Naive thymus-derived CD4-positive, alpha-beta T cell (primary cell): ENCODE measurements at regions not wholly inside any gene's neighbourhood (a gene's known extent, or its start where the extent isn't known, plus 50 kb on each side); places are given as distances from the start of the nearest gene placed in this dataset.

Source experiments
- ATAC-seq: fragments of 150-1000 bp; cut with Tn5 transposase; 2 replicates; pipeline ENCODE4 v1.10.0; 2021; ENCODE audit warnings: mild to moderate bottlenecking, moderate library complexity
- CTCF ChIA-PET: fragments of 350-600 bp; sonication (Branson Sonifier 250); formaldehyde crosslinking; loops from one replicate; lab custom pipeline; 2021; ENCODE audit warnings: antibody characterized with exemption; lab: Charles Lee
- POLR2A ChIA-PET: fragments of 350-600 bp; sonication (Branson Sonifier 250); formaldehyde crosslinking; loops from one replicate; lab custom pipeline; 2021; ENCODE audit warnings: antibody characterized with exemption, inconsistent platforms; lab: Charles Lee
- DNase-seq, 9 donors: peaks; one replicate each; pipeline versions ENCODE4 v3.0.0 to v3.0.0-alpha.2; 2020 to 2022; ENCODE audit warnings: mixed read lengths in 1 of 9
- H3K27ac ChIP-seq: one replicate; pipeline ENCODE4 v1.7.0; 2013; ENCODE audit warnings: mild to moderate bottlenecking, low read depth, low read length, moderate library complexity
- H3K27me3 ChIP-seq, 2 donors: one replicate each; pipeline ENCODE4 v1.7.0; 2013; ENCODE audit warnings: low read length in 2 of 2, mild to moderate bottlenecking in 2 of 2, moderate library complexity in 2 of 2; ENCODE audit not compliant: control insufficient read depth in 2 of 2, insufficient read depth in 2 of 2
- H3K36me3 ChIP-seq, 3 experiments: 1 replicate in 2 of 3; 2 replicates in 1 of 3; pipeline ENCODE4 v1.7.0; 2013; ENCODE audit warnings: low read length in 3 of 3, mild to moderate bottlenecking in 3 of 3, moderate library complexity in 1 of 3; ENCODE audit not compliant: insufficient read depth in 3 of 3, control insufficient read depth in 2 of 3
- H3K4me1 ChIP-seq, 2 donors: one replicate each; pipeline ENCODE4 v1.7.0; 2013; ENCODE audit warnings: low read length in 2 of 2, mild to moderate bottlenecking in 2 of 2, moderate library complexity in 1 of 2; ENCODE audit not compliant: control insufficient read depth in 2 of 2, insufficient read depth in 2 of 2
- H3K4me3 ChIP-seq: 2 replicates; pipeline ENCODE4 v1.7.0; 2013; ENCODE audit warnings: mild to moderate bottlenecking, low read length
- H3K9me3 ChIP-seq, 3 experiments: 1 replicate in 2 of 3; 2 replicates in 1 of 3; pipeline ENCODE4 v1.7.0; 2013; ENCODE audit warnings: low read length in 3 of 3; ENCODE audit not compliant: control insufficient read depth in 2 of 3
- H3K27ac Mint-ChIP-seq, 9 donors: one replicate each; pipeline ENCODE4 v1.8.0; 2020 to 2022; ENCODE audit warnings: mixed read lengths in 9 of 9, mild to moderate bottlenecking in 8 of 9, moderate library complexity in 5 of 9, inconsistent platforms in 2 of 9
- H3K27me3 Mint-ChIP-seq, 5 donors: one replicate each; pipeline ENCODE4 v1.8.0; 2021 to 2022; ENCODE audit warnings: mixed read lengths in 5 of 5, mild to moderate bottlenecking in 1 of 5
- H3K36me3 Mint-ChIP-seq, 5 donors: one replicate each; pipeline ENCODE4 v1.8.0; 2020 to 2022; ENCODE audit warnings: mixed read lengths in 5 of 5, mild to moderate bottlenecking in 3 of 5, inconsistent platforms in 1 of 5
- H3K4me1 Mint-ChIP-seq, 7 donors: one replicate each; pipeline ENCODE4 v1.8.0; 2020 to 2022; ENCODE audit warnings: mixed read lengths in 7 of 7, mild to moderate bottlenecking in 3 of 7, inconsistent platforms in 1 of 7
- H3K4me3 Mint-ChIP-seq, 10 donors: one replicate each; pipeline ENCODE4 v1.8.0; 2020 to 2022; ENCODE audit warnings: mild to moderate bottlenecking in 10 of 10, mixed read lengths in 10 of 10, moderate library complexity in 6 of 10, inconsistent platforms in 2 of 10
- H3K9me3 Mint-ChIP-seq, 11 donors: one replicate each; pipeline ENCODE4 v1.8.0; 2020 to 2022; ENCODE audit warnings: mixed read lengths in 11 of 11, mild to moderate bottlenecking in 4 of 11, inconsistent platforms in 1 of 11, moderate library complexity in 1 of 11
- intact Hi-C, 2 donors: fragments of 100-400 bp; cut with micrococcal nuclease; formaldehyde crosslinking; loops; one replicate each; pipeline ENCODE4 v1.15.1; 2023

DNA sequence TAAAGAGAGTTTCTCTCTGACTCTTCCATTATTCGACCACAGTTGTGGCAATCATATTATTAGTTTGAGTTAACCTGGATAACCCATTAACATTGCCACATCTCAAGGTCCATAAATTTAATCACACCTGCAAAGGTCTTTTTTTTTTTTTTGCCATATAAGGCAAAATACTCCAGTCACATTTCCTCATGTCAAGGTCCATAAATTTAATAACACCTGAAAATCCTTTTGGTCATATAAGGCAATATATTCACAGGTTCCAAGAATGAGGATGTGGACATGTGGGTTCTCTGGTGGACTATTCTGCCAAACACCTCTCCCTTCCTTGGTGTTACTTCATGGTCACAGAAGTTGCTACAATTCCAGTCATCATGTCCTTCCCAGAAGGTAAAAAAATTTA, 213.5 kb upstream of the COX7C start:
- CTCF ChIA-PET, result no interaction called here

DNA sequence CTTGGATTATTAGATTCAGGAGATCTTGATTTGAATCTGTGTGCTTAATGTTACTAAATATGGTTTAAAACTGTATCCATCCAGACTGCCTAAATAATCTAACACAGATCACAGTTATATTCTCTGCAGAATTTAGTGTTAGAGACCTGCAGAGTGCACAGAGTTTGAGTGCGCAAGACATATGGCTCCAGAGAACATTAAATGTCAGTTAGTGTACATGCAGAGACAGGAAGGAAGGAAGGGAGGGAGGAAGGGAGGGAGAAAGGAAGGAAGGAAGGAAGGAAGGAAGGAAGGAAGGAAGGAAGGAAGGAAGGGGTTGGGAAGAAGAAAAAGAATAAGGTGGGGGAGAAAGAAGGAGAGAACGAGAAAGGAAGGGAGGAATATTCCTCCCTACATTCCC, 210.0 kb upstream of the COX7C start:
- no peaks in the 10 kb centered on the region for H3K27me3 ChIP-seq
- H3K4me3 ChIP-seq, result no peak overlapping the region
- DNase-seq (no peak), ATAC-seq (no peak)
- H3K27ac ChIP-seq, result no peak overlapping the region
- ChIA-PET CTCF (no interaction called here), POLR2A (no interaction called here)
- no peaks in the 10 kb centered on the region for H3K36me3 Mint-ChIP-seq
- peaks cover 0 to 4% (median 0%) of the 10 kb centered on the region in 11 donors for H3K9me3 Mint-ChIP-seq
- no peak overlapping the region for H3K27ac Mint-ChIP-seq
- intact Hi-C loops, result no loop called here
- H3K9me3 ChIP-seq, result no peaks in the 10 kb centered on the region
- H3K4me1 ChIP-seq, result no peaks in the 10 kb centered on the region
- H3K4me3 Mint-ChIP-seq, result no peak overlapping the region
- H3K36me3 ChIP-seq, result no peaks in the 10 kb centered on the region
- peaks cover 0 to 7% (median 0%) of the 10 kb centered on the region in 5 donors for H3K27me3 Mint-ChIP-seq
- H3K4me1 Mint-ChIP-seq, result no peaks in the 10 kb centered on the region

More for the DNA sequence above, 213.5 kb upstream of the COX7C start:
- Histone ChIP-seq H3K9me3 (no peaks in the 10 kb centered on the region), H3K4me3 (no peak overlapping the region), H3K27ac (no peak overlapping the region), H3K4me1 (no peaks in the 10 kb centered on the region), H3K36me3 (no peaks in the 10 kb centered on the region), H3K27me3 (no peaks in the 10 kb centered on the region)
- POLR2A ChIA-PET, result no interaction called here
- Mint-ChIP-seq H3K36me3 (no peaks in the 10 kb centered on the region), H3K27ac (no peak overlapping the region), H3K9me3 (no peaks in the 10 kb centered on the region), H3K4me1 (no peaks in the 10 kb centered on the region), H3K4me3 (no peak overlapping the region), H3K27me3 (no peaks in the 10 kb centered on the region)
- intact Hi-C loops, result no loop called here
- ATAC-seq, result no peak
- DNase-seq, result no peak

DNA sequence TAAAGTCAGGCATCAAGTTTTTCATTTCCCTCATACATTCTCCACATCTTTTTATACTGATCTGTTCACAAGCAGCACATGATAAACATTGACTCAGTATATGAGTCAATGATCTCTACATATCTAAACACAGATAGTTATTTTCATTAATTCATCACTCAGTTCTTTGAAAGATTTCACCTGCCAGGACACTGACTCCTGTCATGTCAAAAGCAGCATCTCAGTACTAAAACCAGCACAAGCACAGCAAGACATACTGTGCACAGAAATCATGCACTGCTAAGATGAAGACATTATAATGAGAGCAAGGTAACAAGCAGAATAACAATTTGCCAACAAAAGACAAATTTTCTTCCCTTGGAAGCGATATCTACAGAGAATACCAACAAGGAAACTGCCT, 206.1 kb upstream of the COX7C start:
- no peaks in the 10 kb centered on the region for H3K36me3 Mint-ChIP-seq
- no peak overlapping the region for H3K4me3 ChIP-seq
- intact Hi-C loops, result no loop called here
- H3K36me3 ChIP-seq, result no peaks in the 10 kb centered on the region
- no peak overlapping the region for H3K27ac Mint-ChIP-seq
- no peaks in the 10 kb centered on the region for H3K27me3 ChIP-seq
- no peak overlapping the region for H3K27ac ChIP-seq
- ChIA-PET CTCF (no interaction called here), POLR2A (no interaction called here)
- H3K9me3 Mint-ChIP-seq, result peaks cover 0 to 4% (median 0%) of the 10 kb centered on the region in 11 donors
- no peaks in the 10 kb centered on the region for H3K9me3 ChIP-seq
- peaks cover 0 to 7% (median 0%) of the 10 kb centered on the region in 5 donors for H3K27me3 Mint-ChIP-seq
- no peaks in the 10 kb centered on the region for H3K4me1 Mint-ChIP-seq
- no peak for ATAC-seq
- H3K4me3 Mint-ChIP-seq, result no peak overlapping the region
- no peaks in the 10 kb centered on the region for H3K4me1 ChIP-seq
- DNase-seq, result no peak

GRCh38 chr5:86427158-86427557, 190.6 kb upstream of the COX7C start:
- no peak overlapping the region for H3K4me3 Mint-ChIP-seq
- no peak overlapping the region for H3K27ac ChIP-seq
- ATAC-seq (no peak), DNase-seq (no peak)
- no peaks in the 10 kb centered on the region for H3K27me3 ChIP-seq
- H3K36me3 Mint-ChIP-seq, result no peaks in the 10 kb centered on the region
- H3K36me3 ChIP-seq, result no peaks in the 10 kb centered on the region
- peaks cover 0 to 2% (median 0%) of the 10 kb centered on the region in 7 donors for H3K4me1 Mint-ChIP-seq
- H3K27ac Mint-ChIP-seq, result no peak overlapping the region
- ChIA-PET POLR2A (no interaction called here), CTCF (no interaction called here)
- H3K9me3 Mint-ChIP-seq, result peaks cover 0 to 7% (median 0%) of the 10 kb centered on the region in 11 donors
- H3K4me3 ChIP-seq, result no peak overlapping the region
- no peaks in the 10 kb centered on the region for H3K4me1 ChIP-seq
- H3K27me3 Mint-ChIP-seq, result peaks cover 0 to 10% (median 6%) of the 10 kb centered on the region in 5 donors
- H3K9me3 ChIP-seq, result no peaks in the 10 kb centered on the region
- intact Hi-C loops, result no loop called here

- H3K27me3 ChIP-seq, result no peaks in the 10 kb centered on the region
- ChIA-PET POLR2A (no interaction called here), CTCF (no interaction called here)
- Mint-ChIP-seq H3K9me3 (no peaks in the 10 kb centered on the region), H3K4me3 (no peak overlapping the region), H3K27me3 (no peaks in the 10 kb centered on the region), H3K36me3 (no peaks in the 10 kb centered on the region), H3K4me1 (no peaks in the 10 kb centered on the region), H3K27ac (no peak overlapping the region)
- H3K27ac ChIP-seq, result no peak overlapping the region
- intact Hi-C loops, result no loop called here
- H3K9me3 ChIP-seq, result no peaks in the 10 kb centered on the region
- H3K36me3 ChIP-seq, result no peaks in the 10 kb centered on the region
- no peak for DNase-seq
- H3K4me1 ChIP-seq, result no peaks in the 10 kb centered on the region
- H3K4me3 ChIP-seq, result no peak overlapping the region
- ATAC-seq, result no peak
Observed at GRCh38 chr5:86439593-86440110, 178.1 kb upstream of the COX7C start.

- Histone ChIP-seq H3K4me1 (no peaks in the 10 kb centered on the region), H3K9me3 (no peaks in the 10 kb centered on the region), H3K27me3 (no peaks in the 10 kb centered on the region), H3K36me3 (no peaks in the 10 kb centered on the region), H3K4me3 (no peak overlapping the region), H3K27ac (no peak overlapping the region)
- intact Hi-C loops, result no loop called here
- ATAC-seq (no peak), DNase-seq (no peak)
- ChIA-PET POLR2A (no interaction called here), CTCF (no interaction called here)
- H3K9me3 Mint-ChIP-seq, result no peaks in the 10 kb centered on the region
- H3K27ac Mint-ChIP-seq, result no peak overlapping the region
- H3K4me3 Mint-ChIP-seq, result no peak overlapping the region
- peaks cover 0 to 4% (median 0%) of the 10 kb centered on the region in 5 donors for H3K27me3 Mint-ChIP-seq
- no peaks in the 10 kb centered on the region for H3K36me3 Mint-ChIP-seq
- H3K4me1 Mint-ChIP-seq, result no peaks in the 10 kb centered on the region
Observed at GRCh38 chr5:86442036-86442745, 175.6 kb upstream of the COX7C start.

- H3K9me3 Mint-ChIP-seq, result peaks cover 0 to 8% (median 0%) of the 10 kb centered on the region in 11 donors
- Histone ChIP-seq H3K27ac (no peak overlapping the region), H3K9me3 (no peaks in the 10 kb centered on the region), H3K36me3 (no peaks in the 10 kb centered on the region), H3K4me3 (no peak overlapping the region), H3K4me1 (no peaks in the 10 kb centered on the region), H3K27me3 (peaks cover 0 to 2% of the 10 kb centered on the region in 2 donors)
- ChIA-PET CTCF (no interaction called here), POLR2A (no interaction called here)
- ATAC-seq (no peak), DNase-seq (no peak)
- H3K27me3 Mint-ChIP-seq, result peaks cover 0 to 4% (median 0%) of the 10 kb centered on the region in 5 donors
- no peaks in the 10 kb centered on the region for H3K4me1 Mint-ChIP-seq
- no peak overlapping the region for H3K4me3 Mint-ChIP-seq
- H3K27ac Mint-ChIP-seq, result no peak overlapping the region
- H3K36me3 Mint-ChIP-seq, result no peaks in the 10 kb centered on the region
- intact Hi-C loops, result no loop called here
Observed at GRCh38 chr5:86447362-86447761, 170.4 kb upstream of the COX7C start.
